SK-N-MC (cell line): ENCODE measurements at regions not wholly inside any gene's neighbourhood (a gene's known extent, or its start where the extent isn't known, plus 50 kb on each side); places are given as distances from the start of the nearest gene placed in this dataset.

Experiments used
- EZH2 ChIP-seq: fragments of 200-600 bp; sonication (generic); IDR thresholded peaks from one replicate; pipeline ENCODE4 v1.6.1; 2017; ENCODE audit warnings: antibody characterized with exemption
- FOXP2 ChIP-seq: optimal IDR thresholded peaks from 2 replicates; pipeline ENCODE3; 2011; ENCODE audit warnings: mild to moderate bottlenecking, moderate library complexity; ENCODE audit not compliant: insufficient read depth; ENCODE audit errors: extremely low read length, control extremely low read depth
- POLR2AphosphoS5 ChIP-seq: IDR thresholded peaks from 2 replicates; pipeline ENCODE4 v1.6.1; 2012; ENCODE audit warnings: mild to moderate bottlenecking, low read depth, low read length, borderline replicate concordance

GRCh38 chr13:58744686-58745085 is 1113.1 kb downstream of the PCDH17 start:
- TF ChIP-seq EZH2 = no peak
- no peak for TF ChIP-seq POLR2AphosphoS5
- no peak for TF ChIP-seq FOXP2
